GM21360 (cell line): ENCODE measurements at regions not wholly inside any gene's neighbourhood (a gene's known extent, or its start where the extent isn't known, plus 50 kb on each side); places are given as distances from the start of the nearest gene placed in this dataset.
"Not testable (repeated sequence)": the region's sequence is repeated elsewhere in the genome, so short reads cannot be mapped to it uniquely, and the experiment has no call there.

ENCODE experiments used
- ATAC-seq: cut with Tn5 transposase; IDR thresholded peaks from one replicate; pipeline ENCODE4 v1.9.1; 2021; ENCODE audit warnings: mild to moderate bottlenecking, moderate library complexity; ENCODE audit not compliant: unreplicated experiment

- ATAC-seq = no peak
These were observed 143.7 kb upstream of the ZNF385D start for GRCh38 chr3:21894459-21895340.

GRCh38 chr3:21898316-21898715 is 147.3 kb upstream of the ZNF385D start:
- ATAC-seq = no peak

GRCh38 chr3:21901484-21901883 is 150.5 kb upstream of the ZNF385D start:
- no peak for ATAC-seq

- no peak for ATAC-seq
These were observed 151.9 kb upstream of the ZNF385D start for GRCh38 chr3:21902956-21903355.

GRCh38 chr3:21909096-21909495 is 158.1 kb upstream of the ZNF385D start:
- ATAC-seq = no peak

- no peak for ATAC-seq
These were observed 161.7 kb upstream of the ZNF385D start for GRCh38 chr3:21912711-21913110.

GRCh38 chr3:21913791-21914190 is 162.8 kb upstream of the ZNF385D start:
- no peak for ATAC-seq

GRCh38 chr3:21914451-21914850 is 163.4 kb upstream of the ZNF385D start:
- ATAC-seq = no peak

GRCh38 chr3:21919383-21919782 is 168.4 kb upstream of the ZNF385D start:
- no peak for ATAC-seq

GRCh38 chr3:21920421-21920861 is 169.4 kb upstream of the ZNF385D start:
- ATAC-seq = no peak

- ATAC-seq = not testable (repeated sequence)
These were observed 172.1 kb upstream of the ZNF385D start for GRCh38 chr3:21923156-21923555.

GRCh38 chr3:21927261-21927660 is 176.3 kb upstream of the ZNF385D start:
- ATAC-seq = no peak

GRCh38 chr3:21934591-21934990 is 183.6 kb upstream of the ZNF385D start:
- ATAC-seq = no peak

GRCh38 chr3:21936207-21936606 is 185.2 kb upstream of the ZNF385D start:
- ATAC-seq = no peak

- ATAC-seq = no peak
These were observed 187.3 kb upstream of the ZNF385D start for GRCh38 chr3:21938267-21938681.

GRCh38 chr3:21942328-21942727 is 191.3 kb upstream of the ZNF385D start:
- ATAC-seq = no peak

- ATAC-seq = no peak
These were observed 193.2 kb upstream of the ZNF385D start for GRCh38 chr3:21944251-21944650.

GRCh38 chr3:21952856-21953255 is 201.8 kb upstream of the ZNF385D start:
- ATAC-seq = no peak

GRCh38 chr3:21954709-21955108 is 203.7 kb upstream of the ZNF385D start:
- no peak for ATAC-seq

GRCh38 chr3:21955406-21955805 is 204.4 kb upstream of the ZNF385D start:
- no peak for ATAC-seq

- no peak for ATAC-seq
These were observed 209.0 kb upstream of the ZNF385D start for GRCh38 chr3:21960033-21960432.

- ATAC-seq = no peak
These were observed 211.4 kb upstream of the ZNF385D start for GRCh38 chr3:21962456-21962855.

- ATAC-seq = not testable (repeated sequence)
These were observed 215.4 kb upstream of the ZNF385D start for GRCh38 chr3:21966457-21966856.
